BE2C (cell line): ENCODE measurements at regions not wholly inside any gene's neighbourhood (a gene's known extent, or its start where the extent isn't known, plus 50 kb on each side); places are given as distances from the start of the nearest gene placed in this dataset.

Experiments
- DNase-seq: peaks from one replicate; pipeline ENCODE4 v3.0.0-alpha.2; 2020
- H3K27me3 ChIP-seq: fragments of 250-450 bp; sonication (Bioruptor Pico); 2 replicates; pipeline ENCODE4 v1.5.1; 2020; ENCODE audit warnings: mild to moderate bottlenecking
- H3K36me3 ChIP-seq: fragments of 250-450 bp; sonication (Bioruptor Pico); 2 replicates; pipeline ENCODE4 v1.5.1; 2020; ENCODE audit warnings: mild to moderate bottlenecking
- H3K4me1 ChIP-seq: fragments of 250-450 bp; sonication (Bioruptor Pico); 2 replicates; pipeline ENCODE4 v1.5.1; 2020
- H3K4me3 ChIP-seq: 2 replicates; pipeline ENCODE4 v1.5.1; 2011; ENCODE audit warnings: low read depth, low read length
- H3K9me3 ChIP-seq: fragments of 250-450 bp; sonication (Bioruptor Pico); 2 replicates; pipeline ENCODE4 v1.5.1; 2020
- TF ChIP-seq, protein P1 (sequence below): IDR thresholded peaks from 2 replicates; pipeline ENCODE4 v1.5.1; 2012; ENCODE audit warnings: mild to moderate bottlenecking, low read depth, low read length

DNA sequence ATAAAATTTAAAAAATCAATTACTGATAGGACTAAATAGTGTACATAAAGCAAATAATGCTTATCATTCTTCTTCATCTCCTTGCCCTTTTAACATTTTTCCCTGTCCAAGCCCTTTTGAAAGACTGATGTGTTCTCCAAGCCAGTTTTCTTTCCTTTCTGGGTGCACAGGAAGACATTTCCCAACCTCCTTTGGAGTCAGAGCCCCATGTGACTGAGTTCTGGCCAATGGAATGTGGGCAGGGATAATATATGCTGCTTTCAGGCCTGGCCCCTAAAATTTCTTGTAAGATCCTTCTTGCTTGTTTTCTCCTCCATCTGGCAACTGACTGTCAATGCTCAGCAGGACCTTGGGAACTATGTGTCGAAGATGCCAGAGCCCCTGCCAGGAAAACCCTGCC is 197.5 kb downstream of the EMX2 start:
- Histone ChIP-seq H3K27me3 (peaks cover 3% of the 10 kb centered on the region), H3K36me3 (no peaks in the 10 kb centered on the region), H3K4me1 (no peaks in the 10 kb centered on the region), H3K4me3 (no peak overlapping the region), H3K9me3 (no peaks in the 10 kb centered on the region)
- DNase-seq: no peak
- TF ChIP-seq, protein P1, sequence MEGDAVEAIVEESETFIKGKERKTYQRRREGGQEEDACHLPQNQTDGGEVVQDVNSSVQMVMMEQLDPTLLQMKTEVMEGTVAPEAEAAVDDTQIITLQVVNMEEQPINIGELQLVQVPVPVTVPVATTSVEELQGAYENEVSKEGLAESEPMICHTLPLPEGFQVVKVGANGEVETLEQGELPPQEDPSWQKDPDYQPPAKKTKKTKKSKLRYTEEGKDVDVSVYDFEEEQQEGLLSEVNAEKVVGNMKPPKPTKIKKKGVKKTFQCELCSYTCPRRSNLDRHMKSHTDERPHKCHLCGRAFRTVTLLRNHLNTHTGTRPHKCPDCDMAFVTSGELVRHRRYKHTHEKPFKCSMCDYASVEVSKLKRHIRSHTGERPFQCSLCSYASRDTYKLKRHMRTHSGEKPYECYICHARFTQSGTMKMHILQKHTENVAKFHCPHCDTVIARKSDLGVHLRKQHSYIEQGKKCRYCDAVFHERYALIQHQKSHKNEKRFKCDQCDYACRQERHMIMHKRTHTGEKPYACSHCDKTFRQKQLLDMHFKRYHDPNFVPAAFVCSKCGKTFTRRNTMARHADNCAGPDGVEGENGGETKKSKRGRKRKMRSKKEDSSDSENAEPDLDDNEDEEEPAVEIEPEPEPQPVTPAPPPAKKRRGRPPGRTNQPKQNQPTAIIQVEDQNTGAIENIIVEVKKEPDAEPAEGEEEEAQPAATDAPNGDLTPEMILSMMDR: no peak

DNA sequence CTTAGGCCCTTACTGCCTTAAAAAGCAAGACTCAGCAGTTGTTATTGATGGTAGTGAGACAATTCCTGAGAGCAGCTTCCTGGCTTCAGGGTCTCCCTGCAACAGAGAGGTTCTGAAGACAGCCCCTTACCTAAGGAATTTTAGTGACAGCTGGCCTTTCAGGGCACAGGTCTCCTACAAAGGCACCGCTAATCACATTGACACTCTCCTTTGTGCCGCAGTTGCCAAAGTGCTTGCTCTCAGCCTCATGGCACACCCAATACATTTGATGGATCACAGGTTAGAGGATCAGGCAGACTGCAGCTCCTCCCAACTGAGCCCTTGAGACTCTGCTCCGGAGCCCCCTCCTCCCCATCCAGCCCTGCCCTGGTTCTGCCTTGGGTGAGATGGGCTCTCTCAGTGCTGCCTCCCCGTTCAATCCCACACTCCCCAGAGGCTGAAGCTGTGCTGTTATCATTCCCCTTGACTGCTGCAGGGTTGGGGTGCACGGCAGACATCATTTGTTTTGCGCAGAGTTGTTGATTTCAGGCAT is 198.2 kb downstream of the EMX2 start:
- H3K4me3 ChIP-seq: no peak overlapping the region
- no peaks in the 10 kb centered on the region for H3K4me1 ChIP-seq
- no peaks in the 10 kb centered on the region for H3K9me3 ChIP-seq
- H3K27me3 ChIP-seq: no peaks in the 10 kb centered on the region
- no peaks in the 10 kb centered on the region for H3K36me3 ChIP-seq
- TF ChIP-seq, protein P1: no peak
- no peak for DNase-seq

DNA sequence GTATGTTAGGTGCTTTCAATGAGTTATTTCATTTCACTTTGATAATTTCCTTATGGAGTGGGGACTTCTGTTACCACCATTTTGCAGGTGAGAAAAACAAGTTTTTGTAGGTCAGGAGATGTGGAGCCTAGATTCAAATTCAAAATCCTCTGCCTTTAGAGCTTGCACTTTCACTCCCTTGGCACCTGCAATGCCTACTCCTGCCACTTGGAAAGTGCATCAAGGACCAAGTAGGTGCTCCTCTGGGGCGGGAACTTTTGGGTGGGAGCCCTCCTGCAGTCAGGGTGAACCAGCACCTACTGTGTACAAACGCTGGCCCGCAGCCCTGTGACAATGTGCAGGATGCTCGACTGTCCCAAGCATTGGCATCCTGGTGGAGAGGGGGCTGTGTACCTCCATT is 199.0 kb downstream of the EMX2 start:
- DNase-seq: no peak
- Histone ChIP-seq H3K4me3 (no peak overlapping the region), H3K36me3 (no peaks in the 10 kb centered on the region), H3K4me1 (no peaks in the 10 kb centered on the region), H3K27me3 (no peaks in the 10 kb centered on the region), H3K9me3 (no peaks in the 10 kb centered on the region)
- TF ChIP-seq, protein P1: peak; percentile 20

DNA sequence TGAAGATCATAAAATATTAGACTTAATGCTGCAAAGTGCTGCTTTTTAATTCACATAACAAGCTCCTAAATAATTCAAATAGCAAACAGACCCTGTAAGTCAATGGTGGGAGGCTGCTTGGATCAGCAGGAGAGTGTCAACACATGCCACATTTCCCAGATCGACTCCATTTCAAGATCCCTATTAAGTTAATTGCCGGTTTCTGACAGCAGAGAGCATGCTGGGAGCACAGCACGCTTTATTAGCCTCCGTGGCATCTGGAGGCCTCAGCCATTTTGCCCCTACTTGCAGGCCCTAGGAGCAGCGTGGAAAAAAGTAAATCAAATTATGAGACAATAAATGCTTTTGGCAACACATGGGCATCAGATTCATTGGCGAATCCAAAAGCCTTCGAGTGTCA is 201.0 kb downstream of the EMX2 start:
- Histone ChIP-seq H3K4me1 (no peaks in the 10 kb centered on the region), H3K36me3 (no peaks in the 10 kb centered on the region), H3K9me3 (no peaks in the 10 kb centered on the region), H3K4me3 (no peak overlapping the region), H3K27me3 (no peaks in the 10 kb centered on the region)
- no peak for DNase-seq
- TF ChIP-seq, protein P1: no peak

DNA sequence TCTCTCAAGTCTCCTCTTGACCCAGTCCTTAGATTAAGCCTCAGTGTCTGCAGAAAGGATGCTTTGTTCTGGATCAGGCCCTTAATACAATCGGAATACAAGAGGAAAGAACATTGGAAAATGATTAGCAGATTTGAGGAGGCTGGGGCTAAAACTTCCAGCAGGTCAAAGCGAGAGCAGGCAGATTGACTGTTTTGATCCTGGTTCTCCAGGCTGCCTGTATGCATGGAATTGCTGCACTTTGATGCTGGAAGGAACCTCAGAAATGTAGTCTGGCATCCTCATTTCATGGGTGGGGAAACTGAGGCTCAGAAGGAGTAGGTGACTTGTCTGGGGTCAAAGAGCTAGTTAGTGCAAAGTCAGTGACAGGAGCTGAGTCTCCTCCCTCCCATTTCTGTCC is 202.8 kb downstream of the EMX2 start:
- TF ChIP-seq, protein P1: no peak
- H3K4me3 ChIP-seq: no peak overlapping the region
- H3K9me3 ChIP-seq: no peaks in the 10 kb centered on the region
- no peaks in the 10 kb centered on the region for H3K4me1 ChIP-seq
- no peaks in the 10 kb centered on the region for H3K36me3 ChIP-seq
- H3K27me3 ChIP-seq: no peaks in the 10 kb centered on the region
- DNase-seq: no peak

DNA sequence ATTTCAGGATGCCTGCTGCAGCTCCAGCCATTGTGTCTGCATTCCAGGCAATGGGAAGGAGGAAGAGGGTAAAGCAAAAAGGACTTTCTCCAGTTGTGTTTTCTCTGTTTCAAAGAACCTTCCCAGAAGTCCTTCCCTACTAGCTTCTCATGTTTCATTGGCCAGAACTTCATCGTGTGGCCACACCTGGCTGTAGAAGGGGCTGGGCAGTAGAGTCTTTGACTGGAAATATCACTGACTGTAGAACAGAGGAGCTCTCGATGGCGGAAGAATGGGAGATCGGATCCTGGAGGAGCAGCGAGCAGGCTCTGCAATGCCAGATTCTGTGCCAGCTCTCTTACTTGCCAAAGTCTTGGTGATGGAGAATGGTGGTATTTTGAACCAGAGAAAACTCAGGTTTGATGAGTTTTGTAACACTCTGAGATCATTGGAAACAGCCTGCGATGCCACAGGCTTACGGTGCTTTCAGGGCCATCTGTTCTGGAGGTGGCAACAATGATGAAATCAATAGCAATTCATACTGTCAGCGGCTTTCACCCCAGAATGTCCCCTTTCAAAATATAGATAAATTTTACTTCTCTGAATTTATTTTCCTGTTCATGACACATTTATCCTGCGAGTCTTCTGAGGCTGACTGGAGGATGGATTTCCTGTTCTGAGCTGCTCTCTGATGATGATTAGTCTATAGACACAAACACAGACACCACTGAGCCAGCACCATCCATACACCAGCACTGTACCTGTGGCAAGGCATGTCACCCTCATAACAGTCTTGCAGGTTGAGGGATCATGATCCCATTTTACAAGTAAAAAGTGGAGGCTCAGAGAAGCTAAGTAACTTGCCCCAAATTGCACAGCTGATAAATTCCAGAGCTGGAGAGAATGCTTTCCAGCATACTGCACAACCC is 204.2 kb downstream of the EMX2 start:
- TF ChIP-seq, protein P1: no peak
- no peak for DNase-seq
- no peak overlapping the region for H3K4me3 ChIP-seq
- no peaks in the 10 kb centered on the region for H3K36me3 ChIP-seq
- H3K9me3 ChIP-seq: no peaks in the 10 kb centered on the region
- no peaks in the 10 kb centered on the region for H3K27me3 ChIP-seq
- no peaks in the 10 kb centered on the region for H3K4me1 ChIP-seq
